Transverse colon (tissue), 3 donors: ENCODE measurements at regions not wholly inside any gene's neighbourhood (a gene's known extent, or its start where the extent isn't known, plus 50 kb on each side); places are given as distances from the start of the nearest gene placed in this dataset.

Experiments used
- POLR2A ChIP-seq: fragments of 450-650 bp; IDR thresholded peaks from one replicate; pipeline ENCODE4 v1.6.1; 2016; ENCODE audit warnings: antibody characterized with exemption, mild to moderate bottlenecking, moderate library complexity
- TF ChIP-seq, protein P1 (sequence below), 5 experiments: fragments of 200-600 bp in 3 of 5; fragments of 450-650 bp in 2 of 5; sonication (generic) in 3 of 5; IDR thresholded peaks; 1 replicate in 2 of 5; 2 replicates in 3 of 5; pipeline ENCODE4 v1.5.1; 2016 to 2017; ENCODE audit warnings: antibody characterized with exemption in 5 of 5, inconsistent platforms in 3 of 5, mild to moderate bottlenecking in 2 of 5, moderate library complexity in 1 of 5

- TF ChIP-seq POLR2A, result no peak
- TF ChIP-seq, protein P1, sequence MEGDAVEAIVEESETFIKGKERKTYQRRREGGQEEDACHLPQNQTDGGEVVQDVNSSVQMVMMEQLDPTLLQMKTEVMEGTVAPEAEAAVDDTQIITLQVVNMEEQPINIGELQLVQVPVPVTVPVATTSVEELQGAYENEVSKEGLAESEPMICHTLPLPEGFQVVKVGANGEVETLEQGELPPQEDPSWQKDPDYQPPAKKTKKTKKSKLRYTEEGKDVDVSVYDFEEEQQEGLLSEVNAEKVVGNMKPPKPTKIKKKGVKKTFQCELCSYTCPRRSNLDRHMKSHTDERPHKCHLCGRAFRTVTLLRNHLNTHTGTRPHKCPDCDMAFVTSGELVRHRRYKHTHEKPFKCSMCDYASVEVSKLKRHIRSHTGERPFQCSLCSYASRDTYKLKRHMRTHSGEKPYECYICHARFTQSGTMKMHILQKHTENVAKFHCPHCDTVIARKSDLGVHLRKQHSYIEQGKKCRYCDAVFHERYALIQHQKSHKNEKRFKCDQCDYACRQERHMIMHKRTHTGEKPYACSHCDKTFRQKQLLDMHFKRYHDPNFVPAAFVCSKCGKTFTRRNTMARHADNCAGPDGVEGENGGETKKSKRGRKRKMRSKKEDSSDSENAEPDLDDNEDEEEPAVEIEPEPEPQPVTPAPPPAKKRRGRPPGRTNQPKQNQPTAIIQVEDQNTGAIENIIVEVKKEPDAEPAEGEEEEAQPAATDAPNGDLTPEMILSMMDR (IDR thresholded peaks at IDR 0.05), result no peak
Measured at GRCh38 chr14:98792171-98792570, 479.8 kb downstream of the BCL11B start.
